WTC11 (cell line): ENCODE measurements at regions not wholly inside any gene's neighbourhood (a gene's known extent, or its start where the extent isn't known, plus 50 kb on each side); places are given as distances from the start of the nearest gene placed in this dataset.

Experiments
- ATF2 ChIP-seq: sonication (generic); formaldehyde crosslinking; IDR thresholded peaks from 2 replicates; pipeline ENCODE4 v1.8.1; 2022; ENCODE audit warnings: low read depth, missing genetic modification reagents, borderline replicate concordance
- CBFB ChIP-seq: sonication (generic); formaldehyde crosslinking; IDR thresholded peaks from 2 replicates; pipeline ENCODE4 v1.8.1; 2022; ENCODE audit warnings: mild to moderate bottlenecking, low read depth, missing genetic modification reagents
- CTCF ChIP-seq: fragments of 200-600 bp; IDR thresholded peaks from 2 replicates; pipeline ENCODE4 v1.8.0; 2022; ENCODE audit warnings: antibody characterized with exemption
- E2F1 ChIP-seq: sonication (generic); formaldehyde crosslinking; IDR thresholded peaks from 2 replicates; pipeline ENCODE4 v1.8.0; 2022; ENCODE audit warnings: mild to moderate bottlenecking, missing genetic modification reagents
- ESRRA ChIP-seq: sonication (generic); formaldehyde crosslinking; IDR thresholded peaks from 2 replicates; pipeline ENCODE4 v1.8.1; 2022; ENCODE audit warnings: mild to moderate bottlenecking, missing genetic modification reagents, borderline replicate concordance
- GABPB1 ChIP-seq: sonication (generic); formaldehyde crosslinking; IDR thresholded peaks from 2 replicates; pipeline ENCODE4 v1.8.1; 2023; ENCODE audit warnings: mild to moderate bottlenecking, missing genetic modification reagents
- JAZF1 ChIP-seq: fragments of 250-450 bp; sonication (Bioruptor Pico); IDR thresholded peaks from 2 replicates; pipeline ENCODE4 v1.9.0; 2021; ENCODE audit warnings: moderate library complexity, mild to moderate bottlenecking, inconsistent platforms
- KAT7 ChIP-seq: sonication (generic); formaldehyde crosslinking; IDR thresholded peaks from 2 replicates; pipeline ENCODE4 v1.8.1; 2023; ENCODE audit warnings: missing genetic modification reagents, mild to moderate bottlenecking, borderline replicate concordance
- MAX ChIP-seq: sonication (generic); formaldehyde crosslinking; IDR thresholded peaks from 2 replicates; pipeline ENCODE4 v1.8.0; 2022; ENCODE audit warnings: mild to moderate bottlenecking, missing genetic modification reagents
- TP53 ChIP-seq: sonication (generic); formaldehyde crosslinking; IDR thresholded peaks from 2 replicates; pipeline ENCODE4 v1.8.1; 2023; ENCODE audit warnings: mild to moderate bottlenecking, missing genetic modification reagents
- ZNF121 ChIP-seq: sonication (generic); formaldehyde crosslinking; IDR thresholded peaks from 2 replicates; pipeline ENCODE4 v1.8.0; 2023; ENCODE audit warnings: missing genetic modification reagents
- ZNF232 ChIP-seq: sonication (generic); formaldehyde crosslinking; IDR thresholded peaks from 2 replicates; pipeline ENCODE4 v1.8.0; 2022; ENCODE audit warnings: mild to moderate bottlenecking, missing genetic modification reagents
- ZNF317 ChIP-seq: sonication (generic); formaldehyde crosslinking; IDR thresholded peaks from 2 replicates; pipeline ENCODE4 v1.8.1; 2023; ENCODE audit warnings: low read depth, mild to moderate bottlenecking, moderate library complexity, missing genetic modification reagents, borderline replicate concordance
- ZNF416 ChIP-seq: fragments of 250-450 bp; sonication (Bioruptor Pico); IDR thresholded peaks from 2 replicates; pipeline ENCODE4 v1.9.0; 2021; ENCODE audit warnings: mild to moderate bottlenecking, inconsistent platforms

GRCh38 chr3:28117598-28117997, 123.8 kb upstream of the CMC1 start:
- TF ChIP-seq ZNF121 (CRISPR knock-in tag), result no peak
- TF ChIP-seq ATF2 (CRISPR knock-in tag), result no peak
- TF ChIP-seq CBFB, result no peak
- no peak for TF ChIP-seq KAT7 (CRISPR knock-in tag)
- TF ChIP-seq CTCF, result no peak
- no peak for TF ChIP-seq E2F1 (CRISPR knock-in tag)
- no peak for TF ChIP-seq TP53 (CRISPR knock-in tag)
- no peak for TF ChIP-seq MAX
- no peak for TF ChIP-seq ZNF317 (CRISPR knock-in tag)
- TF ChIP-seq GABPB1, result no peak
- no peak for TF ChIP-seq ESRRA
- no peak for TF ChIP-seq ZNF416
- TF ChIP-seq ZNF232, result no peak
- TF ChIP-seq JAZF1 (CRISPR knock-in tag), result no peak
